ENCODE measurements at regions not wholly inside any gene's neighbourhood (a gene's known extent, or its start where the extent isn't known, plus 50 kb on each side); places are given as distances from the start of the nearest gene placed in this dataset.

GRCh38 chr18:25710981-25711380, 359.0 kb upstream of the ZNF521 start:
- DNase-seq: no peak

- no peak for DNase-seq
Observed at GRCh38 chr18:25705650-25706049, 353.7 kb upstream of the ZNF521 start.

GRCh38 chr18:25704494-25704893, 352.5 kb upstream of the ZNF521 start:
- DNase-seq: no peak

- DNase-seq: no peak
Observed at GRCh38 chr18:25704071-25704470, 352.1 kb upstream of the ZNF521 start.

DNA sequence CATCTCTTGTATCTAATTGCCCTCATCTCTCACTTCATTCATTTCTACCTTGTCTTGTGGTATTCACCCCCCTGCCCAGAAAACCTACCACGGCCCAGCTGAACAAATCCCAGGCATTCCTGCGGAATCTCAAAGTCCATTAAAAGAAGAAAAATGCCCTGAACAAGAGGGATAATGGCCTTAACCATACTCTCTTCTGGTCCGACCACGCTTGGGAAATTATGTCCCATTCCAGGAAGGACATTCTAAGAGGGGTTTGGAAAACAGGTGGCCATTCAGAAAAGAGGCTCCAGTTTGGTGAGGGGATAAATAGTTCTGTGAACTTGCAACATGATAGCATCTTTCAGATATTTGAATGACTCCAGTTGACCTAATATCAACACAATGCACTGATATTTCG, 349.9 kb upstream of the ZNF521 start:
- DNase-seq: no peak

- DNase-seq: no peak
Observed at GRCh38 chr18:25686960-25687500, 335.1 kb upstream of the ZNF521 start.

DNA sequence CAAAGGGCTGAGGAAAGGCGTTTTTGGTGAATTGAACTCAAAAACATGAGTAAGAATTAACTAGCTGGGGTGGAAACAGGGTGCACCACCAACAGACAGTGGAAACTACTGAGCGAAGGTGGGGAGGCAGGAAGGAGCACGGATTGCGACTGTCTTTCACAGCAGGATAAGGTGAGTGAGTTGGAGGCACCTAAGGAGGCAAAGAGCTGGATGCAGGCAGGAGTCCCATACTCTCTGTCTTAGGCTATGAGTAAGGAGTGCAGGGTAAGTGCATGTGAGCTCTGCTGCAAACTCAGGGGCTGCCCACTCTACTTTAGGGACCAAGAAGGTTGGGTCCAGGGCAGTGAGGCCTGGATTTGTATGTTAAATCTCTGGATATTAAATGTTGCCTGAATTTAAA, 333.1 kb upstream of the ZNF521 start:
- DNase-seq: no peak

GRCh38 chr18:25679491-25679890, 327.5 kb upstream of the ZNF521 start:
- no peak for DNase-seq

DNA sequence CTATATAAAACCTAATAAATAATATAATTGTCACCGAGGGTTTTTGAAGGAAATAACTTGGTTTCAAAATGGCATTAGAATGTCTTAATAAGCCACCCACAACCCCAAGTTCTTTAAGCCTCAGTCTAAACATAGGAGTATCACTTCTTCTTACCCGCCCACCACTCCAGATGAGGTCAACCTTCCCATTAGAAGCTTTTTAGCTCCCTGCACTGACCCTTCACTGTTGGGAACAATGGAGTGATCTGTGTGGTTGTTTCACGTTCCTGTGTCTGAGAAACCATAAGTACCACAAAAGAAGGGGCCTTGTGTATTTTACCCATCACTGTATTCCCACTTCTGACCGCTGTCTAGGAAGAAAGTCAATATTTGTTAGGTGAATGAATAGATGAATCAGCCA, 326.3 kb upstream of the ZNF521 start:
- DNase-seq: no peak

DNA sequence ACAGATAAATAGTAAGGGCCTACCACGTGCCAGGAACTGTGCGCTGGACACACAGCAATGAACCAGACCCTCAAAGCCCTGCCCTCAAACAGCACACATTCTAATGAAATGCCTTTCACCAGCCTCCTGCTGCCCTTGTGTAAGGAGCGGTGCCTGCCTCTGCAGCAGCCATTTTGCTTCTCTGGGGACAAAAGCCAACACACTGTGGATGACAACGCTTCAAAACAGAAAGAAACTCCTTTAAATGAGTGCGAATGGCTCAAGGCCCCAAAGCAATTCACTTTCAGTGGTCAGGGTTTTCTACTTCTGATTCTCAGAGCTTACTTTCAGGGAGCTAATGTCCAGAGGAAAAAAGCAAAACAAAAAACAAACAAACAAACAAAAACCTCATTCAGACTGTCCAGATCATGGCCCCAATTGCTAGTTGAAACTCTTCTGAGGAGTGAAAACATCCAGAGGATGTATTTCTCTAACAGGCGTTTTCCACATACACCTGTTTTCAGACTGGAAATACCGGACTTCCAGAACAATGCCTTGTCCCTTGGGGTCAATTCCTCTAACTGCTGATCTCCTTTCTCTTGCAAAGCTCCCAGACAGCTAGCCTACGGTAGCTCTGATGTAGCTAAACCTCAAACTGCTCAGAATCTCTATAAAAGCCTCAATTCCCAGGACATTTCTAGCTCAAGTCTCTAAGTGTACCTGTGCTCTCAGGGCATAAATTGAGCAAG, 323.3 kb upstream of the ZNF521 start:
- no peak for DNase-seq

DNA sequence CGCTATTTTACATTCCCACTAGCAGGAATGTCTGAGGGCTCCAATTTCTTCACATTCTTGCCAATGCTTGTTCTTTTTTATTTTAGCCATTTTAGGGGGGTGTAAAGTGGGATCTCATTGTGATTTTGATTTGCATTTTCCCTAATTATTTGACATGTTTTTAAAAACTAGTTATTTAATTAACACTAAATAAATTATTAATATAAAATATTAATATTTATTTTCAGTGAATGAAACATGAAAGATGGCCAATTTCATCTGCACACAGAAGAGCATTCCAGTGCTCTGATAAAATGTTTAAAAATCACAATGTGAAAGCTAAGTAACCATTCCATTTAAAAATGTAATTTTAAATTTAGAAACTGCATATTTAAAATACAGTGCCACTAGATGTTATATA, 322.2 kb upstream of the ZNF521 start:
- no peak for DNase-seq

GRCh38 chr18:25672490-25672889, 320.5 kb upstream of the ZNF521 start:
- DNase-seq: no peak

- no peak for DNase-seq
Observed at GRCh38 chr18:25669741-25670140, 317.8 kb upstream of the ZNF521 start.

DNA sequence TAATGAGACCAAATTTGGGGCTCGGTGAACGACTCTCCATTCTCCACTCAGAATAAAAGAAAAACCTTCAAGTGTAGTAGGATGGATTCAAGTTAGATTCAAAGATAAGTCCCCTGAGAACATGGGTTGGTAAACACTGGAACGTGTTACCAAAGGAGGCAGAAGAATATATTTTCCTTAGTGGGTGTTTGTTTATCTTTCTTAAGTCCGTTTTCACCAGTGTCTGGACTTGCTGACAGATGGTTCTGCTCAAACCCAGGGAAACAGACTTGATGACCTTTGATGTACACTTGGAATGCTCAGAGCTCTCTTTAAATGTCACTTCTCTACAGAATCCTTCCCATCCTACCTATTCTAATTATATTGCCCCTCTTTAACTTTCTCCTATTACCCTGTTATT, 310.3 kb upstream of the ZNF521 start:
- DNase-seq: no peak

DNA sequence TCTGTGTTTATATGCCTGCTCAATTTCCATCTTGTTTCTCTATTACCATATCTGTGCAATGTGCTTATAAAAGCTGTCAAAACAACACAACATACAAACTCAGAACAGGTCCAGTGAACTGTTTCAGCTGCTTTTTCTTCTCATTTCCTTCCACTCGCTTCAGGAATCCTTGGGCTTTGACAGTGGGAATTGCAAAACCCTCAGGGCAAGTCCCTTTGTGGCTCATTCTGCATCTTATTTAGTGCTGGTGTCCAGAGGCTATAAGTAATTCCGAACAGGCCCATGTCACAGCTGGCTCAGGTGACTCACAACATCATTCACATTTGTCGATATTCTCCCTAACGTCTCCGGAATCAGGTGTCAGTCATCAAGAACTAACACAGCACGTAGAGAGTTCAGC, 309.9 kb upstream of the ZNF521 start:
- DNase-seq: no peak

- no peak for DNase-seq
Observed at GRCh38 chr18:25659541-25659940, 307.6 kb upstream of the ZNF521 start.

GRCh38 chr18:25658476-25658875, 306.5 kb upstream of the ZNF521 start:
- no peak for DNase-seq

DNA sequence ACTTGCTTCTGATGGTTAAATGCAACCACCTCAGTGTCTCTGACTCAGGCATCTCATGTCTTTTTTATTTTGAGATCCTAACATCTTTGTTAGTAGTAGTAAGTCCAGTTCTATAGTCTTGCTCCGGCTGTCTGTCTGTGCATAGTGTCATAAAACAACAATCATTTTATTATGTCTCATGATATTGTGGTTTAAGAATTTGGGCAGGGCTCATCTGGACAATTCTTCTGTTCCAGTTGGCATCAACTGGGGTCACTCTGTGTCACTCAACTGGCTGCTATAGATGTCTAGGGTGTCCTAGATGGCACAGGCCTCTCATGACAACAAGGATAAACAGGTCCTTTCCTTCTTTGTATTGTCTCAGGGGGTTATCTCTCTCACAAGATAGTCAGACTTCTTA, 299.6 kb upstream of the ZNF521 start:
- DNase-seq: no peak

DNA sequence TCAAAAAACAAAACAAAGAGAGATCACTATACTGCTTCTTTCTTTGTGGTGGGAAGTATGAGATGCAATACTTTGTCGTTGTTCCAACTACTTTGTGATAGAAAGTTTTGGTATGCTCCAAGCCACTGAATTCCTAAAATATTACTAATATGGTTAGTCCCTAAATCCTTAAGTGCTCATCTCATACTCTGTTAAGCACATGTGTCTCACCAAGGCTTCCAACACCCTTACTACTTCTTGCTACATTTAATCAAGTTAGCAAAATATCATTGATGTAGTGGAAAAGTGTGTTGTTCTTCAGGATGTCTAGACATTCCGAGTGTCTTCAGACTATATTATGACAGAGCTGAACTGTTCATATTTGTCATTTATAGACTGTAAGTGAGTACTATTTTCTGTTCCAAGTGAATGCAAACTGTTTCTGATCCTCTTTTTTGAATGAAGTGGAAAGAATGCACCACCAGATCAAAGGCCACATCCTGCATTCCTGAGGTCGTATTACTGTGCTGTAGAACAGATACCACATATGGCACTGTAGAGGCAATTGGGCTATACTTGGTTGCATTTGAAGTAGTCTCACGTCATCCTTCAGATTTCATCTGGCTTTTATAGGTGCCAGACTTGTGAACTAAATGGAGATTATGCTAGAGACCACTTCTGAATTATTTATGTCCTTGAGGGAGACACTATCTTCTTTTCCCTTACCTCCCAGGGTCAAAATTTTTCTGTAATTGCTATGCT, 298.4 kb upstream of the ZNF521 start:
- no peak for DNase-seq

- DNase-seq: no peak
Observed at GRCh38 chr18:25648716-25649260, 296.8 kb upstream of the ZNF521 start.

DNA sequence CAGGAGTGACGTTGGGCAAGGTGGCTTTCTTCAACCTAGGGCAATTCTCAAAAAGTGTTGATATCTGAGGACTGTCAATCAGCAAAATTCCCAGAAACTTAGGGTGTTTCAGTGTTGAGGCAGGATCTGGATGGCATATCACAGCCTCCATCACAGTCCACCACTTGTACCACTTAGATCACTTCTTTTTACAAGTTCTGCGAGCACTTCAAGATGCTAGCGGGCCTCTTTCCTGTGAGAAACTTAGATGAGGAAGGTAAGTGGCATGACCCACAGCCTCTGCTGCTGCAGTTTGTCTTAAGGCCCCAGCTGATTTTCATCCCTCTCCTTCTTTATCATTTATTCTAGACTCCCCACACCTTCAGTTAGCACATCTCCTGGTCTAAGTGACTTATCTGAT, 295.4 kb upstream of the ZNF521 start:
- no peak for DNase-seq

GRCh38 chr18:25646971-25647370, 295.0 kb upstream of the ZNF521 start:
- DNase-seq: no peak

DNA sequence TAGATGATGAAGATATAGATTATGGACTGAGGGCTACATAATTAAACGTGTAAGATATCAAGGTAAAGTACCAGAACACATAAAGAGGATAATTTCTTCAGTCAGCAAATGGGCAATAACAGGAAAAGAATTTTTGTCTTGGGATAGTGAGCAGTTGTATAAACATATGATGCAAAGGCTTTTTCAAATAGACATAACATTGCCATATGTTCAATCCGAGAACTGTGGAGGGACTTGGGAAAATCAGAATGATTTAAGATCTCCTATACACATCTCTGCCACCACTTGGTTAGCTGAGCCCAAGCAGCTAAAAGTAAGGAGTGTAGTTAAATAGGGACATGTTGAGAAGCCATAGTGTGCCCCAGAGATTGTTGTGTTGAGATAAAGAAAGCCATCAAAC, 287.6 kb upstream of the ZNF521 start:
- DNase-seq: no peak

- no peak for DNase-seq
Observed at GRCh38 chr18:25633563-25633962, 281.6 kb upstream of the ZNF521 start.

All from activated CD8-positive, alpha-beta memory T cell treated with anti-CD3 and anti-CD28 coated beads, Interleukin-2, amount 50 U/mL, for 4 hours (primary cell).